Tibial nerve (tissue), 3 donors: ENCODE measurements at regions not wholly inside any gene's neighbourhood (a gene's known extent, or its start where the extent isn't known, plus 50 kb on each side); places are given as distances from the start of the nearest gene placed in this dataset.

Experiments used
- CTCF ChIP-seq, 5 experiments: fragments of 200-600 bp in 3 of 5; fragments of 450-650 bp in 2 of 5; sonication (generic) in 3 of 5; IDR thresholded peaks; one replicate each; pipeline ENCODE4 v1.5.1; 2016 to 2019; ENCODE audit warnings: antibody characterized with exemption in 5 of 5, mild to moderate bottlenecking in 3 of 5, moderate library complexity in 2 of 5
- POLR2A ChIP-seq, 2 donors: fragments of 450-650 bp; IDR thresholded peaks; one replicate each; pipeline ENCODE4 v1.6.1; 2017; ENCODE audit warnings: antibody characterized with exemption in 2 of 2, mild to moderate bottlenecking in 2 of 2, moderate library complexity in 2 of 2

DNA sequence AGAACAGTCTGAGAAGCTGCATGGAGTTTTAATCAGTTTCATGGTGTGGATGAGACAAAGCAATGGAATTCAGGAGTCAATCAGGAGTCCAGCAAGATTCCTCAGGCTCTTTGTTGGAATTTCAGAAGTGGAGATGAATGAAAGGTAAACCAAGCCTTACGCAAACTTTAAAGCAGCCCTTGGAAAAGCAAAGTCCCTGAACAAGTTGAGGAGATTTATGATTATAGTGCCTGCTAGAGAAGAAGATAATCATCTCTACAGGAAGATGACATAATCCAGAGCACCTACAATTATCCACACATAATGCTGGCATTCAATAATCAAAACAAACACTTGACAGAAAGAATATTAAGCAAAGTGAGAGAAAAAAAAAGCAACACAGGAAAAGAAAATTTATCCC, 1380.1 kb upstream of the NUDT12 start:
- TF ChIP-seq CTCF (IDR thresholded peaks at IDR 0.05) (no peak), POLR2A (IDR thresholded peaks at IDR 0.05) (no peak)
